ENCODE measurements at regions not wholly inside any gene's neighbourhood (a gene's known extent, or its start where the extent isn't known, plus 50 kb on each side); places are given as distances from the start of the nearest gene placed in this dataset.

DNA sequence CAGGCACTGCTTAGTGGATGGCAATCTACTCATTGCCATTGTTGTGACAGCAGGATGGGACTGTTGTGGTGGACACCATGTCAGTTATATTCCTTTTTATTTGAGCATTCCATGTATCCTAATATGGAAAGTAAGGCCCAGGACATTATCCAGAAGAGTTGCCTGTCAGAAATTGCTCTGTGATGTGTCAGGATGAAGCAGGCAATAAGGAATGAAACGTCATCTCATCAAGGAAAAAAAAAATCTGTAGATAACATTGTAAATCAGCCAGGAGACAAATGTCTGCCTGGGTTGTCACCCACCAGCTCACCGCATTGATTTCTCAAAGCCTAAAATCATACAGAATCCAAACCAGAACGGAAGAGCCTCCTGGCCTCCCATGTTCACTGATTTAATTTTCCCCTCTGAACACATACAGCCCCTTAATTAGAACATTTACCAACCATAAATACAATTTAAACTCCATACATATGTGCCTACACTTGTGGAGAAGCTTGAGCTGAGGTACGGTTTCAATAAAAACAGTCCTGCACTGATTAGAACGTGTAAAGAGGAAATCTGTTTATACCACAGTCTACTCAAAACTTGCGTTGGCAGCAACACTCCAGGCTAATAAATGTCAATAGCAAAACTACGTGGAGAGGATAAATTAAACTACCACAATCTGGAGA lies 73.9 kb downstream of the FOXD1 start:
- TF ChIP-seq, protein P1, sequence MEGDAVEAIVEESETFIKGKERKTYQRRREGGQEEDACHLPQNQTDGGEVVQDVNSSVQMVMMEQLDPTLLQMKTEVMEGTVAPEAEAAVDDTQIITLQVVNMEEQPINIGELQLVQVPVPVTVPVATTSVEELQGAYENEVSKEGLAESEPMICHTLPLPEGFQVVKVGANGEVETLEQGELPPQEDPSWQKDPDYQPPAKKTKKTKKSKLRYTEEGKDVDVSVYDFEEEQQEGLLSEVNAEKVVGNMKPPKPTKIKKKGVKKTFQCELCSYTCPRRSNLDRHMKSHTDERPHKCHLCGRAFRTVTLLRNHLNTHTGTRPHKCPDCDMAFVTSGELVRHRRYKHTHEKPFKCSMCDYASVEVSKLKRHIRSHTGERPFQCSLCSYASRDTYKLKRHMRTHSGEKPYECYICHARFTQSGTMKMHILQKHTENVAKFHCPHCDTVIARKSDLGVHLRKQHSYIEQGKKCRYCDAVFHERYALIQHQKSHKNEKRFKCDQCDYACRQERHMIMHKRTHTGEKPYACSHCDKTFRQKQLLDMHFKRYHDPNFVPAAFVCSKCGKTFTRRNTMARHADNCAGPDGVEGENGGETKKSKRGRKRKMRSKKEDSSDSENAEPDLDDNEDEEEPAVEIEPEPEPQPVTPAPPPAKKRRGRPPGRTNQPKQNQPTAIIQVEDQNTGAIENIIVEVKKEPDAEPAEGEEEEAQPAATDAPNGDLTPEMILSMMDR (IDR thresholded peaks at IDR 0.05), result no peak
- no peak for TF ChIP-seq POLR2A (IDR thresholded peaks at IDR 0.05)
